SK-N-SH treated with all-trans-retinoic acid at 6 μM for 48 hours (cell line): ENCODE measurements at regions not wholly inside any gene's neighbourhood (a gene's known extent, or its start where the extent isn't known, plus 50 kb on each side); places are given as distances from the start of the nearest gene placed in this dataset.

Experiments used
- ATAC-seq: fragments of 200-7000 bp; cut with Tn5 transposase; 3 replicates; pipeline ENCODE4 v1.9.1; 2020; ENCODE audit warnings: mild to moderate bottlenecking, moderate library complexity
- ARNTL ChIP-seq: fragments of 450-650 bp; formaldehyde crosslinking; IDR thresholded peaks from 2 replicates; pipeline ENCODE4 v1.5.0; 2020; ENCODE audit warnings: low read depth, mild to moderate bottlenecking, moderate library complexity, borderline replicate concordance
- BACH2 ChIP-seq: fragments of 250-450 bp; sonication (Bioruptor Pico); IDR thresholded peaks from 2 replicates; pipeline ENCODE4 v1.9.0; 2021; ENCODE audit warnings: mild to moderate bottlenecking, borderline replicate concordance
- CSDC2 ChIP-seq: fragments of 250-450 bp; sonication (Bioruptor Pico); IDR thresholded peaks from 2 replicates; pipeline ENCODE4 v1.5.0; 2020; ENCODE audit warnings: mild to moderate bottlenecking, moderate library complexity
- ESRRG ChIP-seq: fragments of 250-450 bp; sonication (Bioruptor Pico); IDR thresholded peaks from 2 replicates; pipeline ENCODE4 v1.6.1; 2021; ENCODE audit warnings: mild to moderate bottlenecking
- GLIS3 ChIP-seq: fragments of 250-450 bp; sonication (Bioruptor Pico); IDR thresholded peaks from 2 replicates; pipeline ENCODE4 v1.5.0; 2020; ENCODE audit warnings: mild to moderate bottlenecking, moderate library complexity
- ISL1 ChIP-seq: fragments of 250-450 bp; sonication (Bioruptor Pico); IDR thresholded peaks from 2 replicates; pipeline ENCODE4 v2.1.2; 2022; ENCODE audit warnings: mild to moderate bottlenecking, moderate library complexity
- OSR1 ChIP-seq: fragments of 250-450 bp; sonication (Bioruptor Pico); IDR thresholded peaks from 2 replicates; pipeline ENCODE4 v1.8.0; 2022; ENCODE audit warnings: moderate library complexity, mild to moderate bottlenecking, inconsistent platforms
- PPARA ChIP-seq: fragments of 250-450 bp; sonication (Bioruptor Pico); IDR thresholded peaks from 2 replicates; pipeline ENCODE4 v1.5.0; 2020; ENCODE audit warnings: mild to moderate bottlenecking, borderline replicate concordance
- RARB ChIP-seq: fragments of 250-450 bp; sonication (Bioruptor Pico); IDR thresholded peaks from 2 replicates; pipeline ENCODE4 v1.8.0; 2021; ENCODE audit warnings: mild to moderate bottlenecking, moderate library complexity
- TCF4 ChIP-seq: fragments of 250-450 bp; sonication (Bioruptor Pico); IDR thresholded peaks from 2 replicates; pipeline ENCODE4 v1.8.0; 2021; ENCODE audit warnings: mild to moderate bottlenecking, moderate library complexity, borderline replicate concordance
- TOX ChIP-seq: fragments of 250-450 bp; sonication (Bioruptor Pico); IDR thresholded peaks from 2 replicates; pipeline ENCODE4 v1.8.0; 2021; ENCODE audit warnings: mild to moderate bottlenecking, moderate library complexity, borderline replicate concordance
- ZC3H10 ChIP-seq: fragments of 250-450 bp; sonication (Bioruptor Pico); IDR thresholded peaks from 2 replicates; pipeline ENCODE4 v1.5.1; 2021; ENCODE audit warnings: mild to moderate bottlenecking, moderate library complexity
- ZFP3 ChIP-seq: fragments of 250-450 bp; sonication (Bioruptor Pico); IDR thresholded peaks from 2 replicates; pipeline ENCODE4 v1.5.0; 2020; ENCODE audit warnings: mild to moderate bottlenecking, moderate library complexity
- ZFP30 ChIP-seq: fragments of 450-650 bp; formaldehyde crosslinking; IDR thresholded peaks from 2 replicates; pipeline ENCODE4 v1.5.0; 2022; ENCODE audit warnings: mild to moderate bottlenecking, moderate library complexity
- ZNF565 ChIP-seq: fragments of 450-650 bp; formaldehyde crosslinking; conservative IDR thresholded peaks from 2 replicates; pipeline ENCODE4 v1.5.0; 2020; ENCODE audit warnings: low read depth, mild to moderate bottlenecking, moderate library complexity
- ZNF70 ChIP-seq: fragments of 450-650 bp; formaldehyde crosslinking; IDR thresholded peaks from 2 replicates; pipeline ENCODE4 v1.5.0; 2020; ENCODE audit warnings: mild to moderate bottlenecking, moderate library complexity
- ZNF8 ChIP-seq: fragments of 450-650 bp; formaldehyde crosslinking; IDR thresholded peaks from 2 replicates; pipeline ENCODE4 v1.5.0; 2020; ENCODE audit warnings: mild to moderate bottlenecking, moderate library complexity
- TF ChIP-seq, protein P1 (sequence below): fragments of 250-450 bp; sonication (Bioruptor Pico); IDR thresholded peaks from 2 replicates; pipeline ENCODE4 v1.8.0; 2021; ENCODE audit warnings: low read depth, mild to moderate bottlenecking, moderate library complexity, borderline replicate concordance
- TF ChIP-seq, protein P2 (sequence below): fragments of 250-450 bp; sonication (Bioruptor Pico); IDR thresholded peaks from 2 replicates; pipeline ENCODE4 v1.5.1; 2021; ENCODE audit warnings: mild to moderate bottlenecking, moderate library complexity
- TF ChIP-seq, protein P3 (sequence below): fragments of 250-450 bp; sonication (Bioruptor Pico); IDR thresholded peaks from 2 replicates; pipeline ENCODE4 v1.5.0; 2020; ENCODE audit warnings: mild to moderate bottlenecking, moderate library complexity
- TF ChIP-seq, protein P4 (sequence below): fragments of 250-450 bp; sonication (Bioruptor Pico); IDR thresholded peaks from 2 replicates; pipeline ENCODE4 v1.8.0; 2020; ENCODE audit warnings: mild to moderate bottlenecking, moderate library complexity, borderline replicate concordance

DNA sequence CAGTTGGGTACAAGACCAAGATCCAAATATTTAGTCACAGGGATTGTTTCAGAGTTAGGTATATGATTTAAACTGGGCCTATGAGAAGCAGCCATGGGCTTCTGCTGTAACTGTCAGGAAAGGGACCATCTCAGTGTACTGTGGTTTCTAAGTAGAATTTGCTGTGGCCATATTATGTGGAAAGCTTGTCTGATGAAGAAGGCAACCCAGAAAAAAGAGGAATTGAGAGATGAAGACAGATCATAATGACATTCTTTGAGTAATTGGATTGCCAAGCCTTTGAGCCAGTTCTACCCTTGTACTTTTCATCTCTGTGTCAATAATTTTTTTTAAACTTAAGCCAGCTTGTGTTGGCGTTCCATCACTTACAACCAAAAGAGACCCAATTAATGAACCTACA is 259.6 kb downstream of the NUP35 start:
- no peak for ATAC-seq
- no peak for TF ChIP-seq TCF4 (CRISPR knock-in tag)
- no peak for TF ChIP-seq CSDC2 (CRISPR knock-in tag)
- TF ChIP-seq PPARA (CRISPR knock-in tag) = no peak
- no peak for TF ChIP-seq ZC3H10 (CRISPR knock-in tag)
- TF ChIP-seq, protein P1, sequence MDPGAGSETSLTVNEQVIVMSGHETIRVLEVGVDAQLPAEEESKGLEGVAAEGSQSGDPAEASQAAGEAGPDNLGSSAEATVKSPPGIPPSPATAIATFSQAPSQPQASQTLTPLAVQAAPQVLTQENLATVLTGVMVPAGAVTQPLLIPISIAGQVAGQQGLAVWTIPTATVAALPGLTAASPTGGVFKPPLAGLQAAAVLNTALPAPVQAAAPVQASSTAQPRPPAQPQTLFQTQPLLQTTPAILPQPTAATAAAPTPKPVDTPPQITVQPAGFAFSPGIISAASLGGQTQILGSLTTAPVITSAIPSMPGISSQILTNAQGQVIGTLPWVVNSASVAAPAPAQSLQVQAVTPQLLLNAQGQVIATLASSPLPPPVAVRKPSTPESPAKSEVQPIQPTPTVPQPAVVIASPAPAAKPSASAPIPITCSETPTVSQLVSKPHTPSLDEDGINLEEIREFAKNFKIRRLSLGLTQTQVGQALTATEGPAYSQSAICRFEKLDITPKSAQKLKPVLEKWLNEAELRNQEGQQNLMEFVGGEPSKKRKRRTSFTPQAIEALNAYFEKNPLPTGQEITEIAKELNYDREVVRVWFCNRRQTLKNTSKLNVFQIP = no peak
- no peak for TF ChIP-seq ARNTL (CRISPR knock-in tag)
- TF ChIP-seq, protein P2, sequence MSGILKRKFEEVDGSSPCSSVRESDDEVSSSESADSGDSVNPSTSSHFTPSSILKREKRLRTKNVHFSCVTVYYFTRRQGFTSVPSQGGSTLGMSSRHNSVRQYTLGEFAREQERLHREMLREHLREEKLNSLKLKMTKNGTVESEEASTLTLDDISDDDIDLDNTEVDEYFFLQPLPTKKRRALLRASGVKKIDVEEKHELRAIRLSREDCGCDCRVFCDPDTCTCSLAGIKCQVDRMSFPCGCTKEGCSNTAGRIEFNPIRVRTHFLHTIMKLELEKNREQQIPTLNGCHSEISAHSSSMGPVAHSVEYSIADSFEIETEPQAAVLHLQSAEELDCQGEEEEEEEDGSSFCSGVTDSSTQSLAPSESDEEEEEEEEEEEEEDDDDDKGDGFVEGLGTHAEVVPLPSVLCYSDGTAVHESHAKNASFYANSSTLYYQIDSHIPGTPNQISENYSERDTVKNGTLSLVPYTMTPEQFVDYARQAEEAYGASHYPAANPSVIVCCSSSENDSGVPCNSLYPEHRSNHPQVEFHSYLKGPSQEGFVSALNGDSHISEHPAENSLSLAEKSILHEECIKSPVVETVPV (CRISPR knock-in tag) = no peak

DNA sequence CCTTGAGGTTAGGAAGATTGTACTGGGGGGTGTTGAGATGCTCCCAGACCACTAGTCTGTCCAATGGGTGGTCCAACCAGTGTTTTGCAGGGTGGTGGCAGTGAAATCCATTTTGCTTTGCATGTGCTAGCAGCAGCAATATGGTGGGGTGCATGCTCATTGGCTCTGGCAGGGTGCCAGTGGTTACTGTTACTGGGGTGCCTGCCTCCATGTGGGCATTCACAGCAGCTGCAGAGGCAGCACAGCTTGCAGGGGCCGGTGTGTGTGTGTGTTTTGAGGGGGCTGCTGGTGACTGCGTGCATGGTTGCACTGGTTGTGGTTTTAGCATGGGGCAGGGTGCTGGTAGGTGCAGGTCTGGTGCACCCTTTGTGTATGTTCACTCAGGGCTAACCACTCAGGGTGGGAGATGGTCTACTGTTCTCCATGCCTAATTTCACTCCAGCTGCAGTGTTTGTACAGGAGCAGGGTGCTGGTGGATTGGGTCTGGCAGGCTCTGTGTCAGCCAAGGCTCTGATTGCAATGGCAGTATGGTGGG is 265.4 kb downstream of the NUP35 start:
- ATAC-seq = no peak
- no peak for TF ChIP-seq ISL1
- no peak for TF ChIP-seq ARNTL (CRISPR knock-in tag)
- no peak for TF ChIP-seq PPARA (CRISPR knock-in tag)
- TF ChIP-seq ZFP30 = no peak
- TF ChIP-seq, protein P3, sequence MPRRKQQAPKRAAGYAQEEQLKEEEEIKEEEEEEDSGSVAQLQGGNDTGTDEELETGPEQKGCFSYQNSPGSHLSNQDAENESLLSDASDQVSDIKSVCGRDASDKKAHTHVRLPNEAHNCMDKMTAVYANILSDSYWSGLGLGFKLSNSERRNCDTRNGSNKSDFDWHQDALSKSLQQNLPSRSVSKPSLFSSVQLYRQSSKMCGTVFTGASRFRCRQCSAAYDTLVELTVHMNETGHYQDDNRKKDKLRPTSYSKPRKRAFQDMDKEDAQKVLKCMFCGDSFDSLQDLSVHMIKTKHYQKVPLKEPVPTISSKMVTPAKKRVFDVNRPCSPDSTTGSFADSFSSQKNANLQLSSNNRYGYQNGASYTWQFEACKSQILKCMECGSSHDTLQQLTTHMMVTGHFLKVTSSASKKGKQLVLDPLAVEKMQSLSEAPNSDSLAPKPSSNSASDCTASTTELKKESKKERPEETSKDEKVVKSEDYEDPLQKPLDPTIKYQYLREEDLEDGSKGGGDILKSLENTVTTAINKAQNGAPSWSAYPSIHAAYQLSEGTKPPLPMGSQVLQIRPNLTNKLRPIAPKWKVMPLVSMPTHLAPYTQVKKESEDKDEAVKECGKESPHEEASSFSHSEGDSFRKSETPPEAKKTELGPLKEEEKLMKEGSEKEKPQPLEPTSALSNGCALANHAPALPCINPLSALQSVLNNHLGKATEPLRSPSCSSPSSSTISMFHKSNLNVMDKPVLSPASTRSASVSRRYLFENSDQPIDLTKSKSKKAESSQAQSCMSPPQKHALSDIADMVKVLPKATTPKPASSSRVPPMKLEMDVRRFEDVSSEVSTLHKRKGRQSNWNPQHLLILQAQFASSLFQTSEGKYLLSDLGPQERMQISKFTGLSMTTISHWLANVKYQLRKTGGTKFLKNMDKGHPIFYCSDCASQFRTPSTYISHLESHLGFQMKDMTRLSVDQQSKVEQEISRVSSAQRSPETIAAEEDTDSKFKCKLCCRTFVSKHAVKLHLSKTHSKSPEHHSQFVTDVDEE (CRISPR knock-in tag) = no peak
- TF ChIP-seq, protein P1 = no peak
- TF ChIP-seq CSDC2 (CRISPR knock-in tag) = no peak
- TF ChIP-seq, protein P4, sequence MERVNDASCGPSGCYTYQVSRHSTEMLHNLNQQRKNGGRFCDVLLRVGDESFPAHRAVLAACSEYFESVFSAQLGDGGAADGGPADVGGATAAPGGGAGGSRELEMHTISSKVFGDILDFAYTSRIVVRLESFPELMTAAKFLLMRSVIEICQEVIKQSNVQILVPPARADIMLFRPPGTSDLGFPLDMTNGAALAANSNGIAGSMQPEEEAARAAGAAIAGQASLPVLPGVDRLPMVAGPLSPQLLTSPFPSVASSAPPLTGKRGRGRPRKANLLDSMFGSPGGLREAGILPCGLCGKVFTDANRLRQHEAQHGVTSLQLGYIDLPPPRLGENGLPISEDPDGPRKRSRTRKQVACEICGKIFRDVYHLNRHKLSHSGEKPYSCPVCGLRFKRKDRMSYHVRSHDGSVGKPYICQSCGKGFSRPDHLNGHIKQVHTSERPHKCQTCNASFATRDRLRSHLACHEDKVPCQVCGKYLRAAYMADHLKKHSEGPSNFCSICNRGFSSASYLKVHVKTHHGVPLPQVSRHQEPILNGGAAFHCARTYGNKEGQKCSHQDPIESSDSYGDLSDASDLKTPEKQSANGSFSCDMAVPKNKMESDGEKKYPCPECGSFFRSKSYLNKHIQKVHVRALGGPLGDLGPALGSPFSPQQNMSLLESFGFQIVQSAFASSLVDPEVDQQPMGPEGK (CRISPR knock-in tag) = no peak
- no peak for TF ChIP-seq ZNF565 (CRISPR knock-in tag)
- TF ChIP-seq, all 23 proteins: peak for 0

DNA sequence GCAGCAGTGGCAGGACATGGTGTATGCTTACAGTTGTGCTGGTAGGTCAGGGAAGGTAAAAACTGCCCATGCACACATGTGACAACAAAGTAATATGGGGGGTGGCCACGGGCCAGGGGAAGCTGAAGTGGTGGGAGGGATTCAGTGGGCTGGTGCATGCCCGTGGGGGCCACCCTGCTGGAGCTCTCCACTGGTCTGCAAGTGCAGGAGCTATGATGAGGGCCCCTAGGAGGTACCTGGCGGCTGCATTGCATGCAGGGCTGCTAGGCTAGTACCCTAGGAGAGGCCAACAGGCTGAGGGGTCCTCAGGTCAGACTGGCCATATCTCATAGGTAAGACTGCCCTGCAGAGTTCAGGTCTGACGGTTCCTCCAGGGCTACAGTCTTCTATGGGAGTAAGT is 265.9 kb downstream of the NUP35 start:
- no peak for ATAC-seq
- TF ChIP-seq ZC3H10 (CRISPR knock-in tag) (no peak), ESRRG (CRISPR knock-in tag) (no peak), TOX (CRISPR knock-in tag) (no peak), ARNTL (CRISPR knock-in tag) (no peak), TCF4 (CRISPR knock-in tag) (no peak), RARB (CRISPR knock-in tag) (no peak), ZFP3 (CRISPR knock-in tag) (no peak), PPARA (CRISPR knock-in tag) (no peak), GLIS3 (no peak), ZNF70 (CRISPR knock-in tag) (no peak), ZNF565 (CRISPR knock-in tag) (no peak), BACH2 (no peak), OSR1 (CRISPR knock-in tag) (no peak), ZNF8 (no peak)
- TF ChIP-seq, protein P3 (CRISPR knock-in tag) = no peak
- TF ChIP-seq, protein P4 (CRISPR knock-in tag) = no peak
- TF ChIP-seq, protein P2 (CRISPR knock-in tag) = no peak
